H9 (cell line): ENCODE measurements at regions not wholly inside any gene's neighbourhood (a gene's known extent, or its start where the extent isn't known, plus 50 kb on each side); places are given as distances from the start of the nearest gene placed in this dataset.

Source experiments
- DNase-seq: peaks from one replicate; pipeline ENCODE4 v3.0.0-alpha.2; 2017
- H2AFZ ChIP-seq: one replicate; pipeline ENCODE4 v1.6.1; 2013; ENCODE audit warnings: mild to moderate bottlenecking, low read length, control low read depth, moderate library complexity
- H2AK5ac ChIP-seq: 2 replicates; pipeline ENCODE4 v1.6.1; 2013; ENCODE audit warnings: low read length, control low read depth, mixed read lengths; ENCODE audit not compliant: insufficient read length
- H2BK120ac ChIP-seq: one replicate; pipeline ENCODE4 v1.6.1; 2013; ENCODE audit warnings: low read depth, mild to moderate bottlenecking, low read length, control low read depth, inconsistent platforms; ENCODE audit not compliant: poor library complexity, severe bottlenecking
- H2BK12ac ChIP-seq: 2 replicates; pipeline ENCODE4 v1.6.1; 2013; ENCODE audit warnings: low read length, control low read depth, mixed read lengths, low read depth; ENCODE audit not compliant: insufficient read length
- H2BK15ac ChIP-seq: 2 replicates; pipeline ENCODE4 v1.6.1; 2013; ENCODE audit warnings: low read depth, low read length, control low read depth
- H2BK20ac ChIP-seq: one replicate; pipeline ENCODE4 v1.6.1; 2013; ENCODE audit warnings: low read depth, mild to moderate bottlenecking, low read length, control low read depth, inconsistent platforms; ENCODE audit not compliant: poor library complexity, severe bottlenecking
- H2BK5ac ChIP-seq: 2 replicates; pipeline ENCODE4 v1.6.1; 2013; ENCODE audit warnings: low read length, control low read depth, mixed read lengths; ENCODE audit not compliant: insufficient read length
- H3K14ac ChIP-seq: 2 replicates; pipeline ENCODE4 v1.6.1; 2013; ENCODE audit warnings: low read length, control low read depth; ENCODE audit not compliant: insufficient read depth
- H3K18ac ChIP-seq: 2 replicates; pipeline ENCODE4 v1.6.1; 2013; ENCODE audit warnings: low read depth, mild to moderate bottlenecking, mixed read lengths, low read length, control low read depth; ENCODE audit not compliant: insufficient read length
- H3K23ac ChIP-seq: 2 replicates; pipeline ENCODE4 v1.6.1; 2013; ENCODE audit warnings: low read length, control low read depth, mixed read lengths, low read depth; ENCODE audit not compliant: insufficient read length
- H3K23me2 ChIP-seq: 2 replicates; pipeline ENCODE4 v1.6.1; 2013; ENCODE audit warnings: low read depth, mild to moderate bottlenecking, mixed read lengths, low read length, control low read depth; ENCODE audit not compliant: insufficient read length, poor library complexity, severe bottlenecking
- H3K27ac ChIP-seq: 2 replicates; pipeline ENCODE4 v1.5.1; 2013; ENCODE audit warnings: low read length, control low read depth, mixed read lengths, low read depth; ENCODE audit not compliant: insufficient read length
- H3K27me3 ChIP-seq: 2 replicates; pipeline ENCODE4 v1.6.1; 2013; ENCODE audit warnings: low read length, control low read depth, inconsistent platforms; ENCODE audit not compliant: insufficient read depth
- H3K4ac ChIP-seq: 2 replicates; pipeline ENCODE4 v1.6.1; 2013; ENCODE audit warnings: low read depth, mild to moderate bottlenecking, control low read depth, inconsistent platforms, low read length, moderate library complexity
- H3K4me1 ChIP-seq: 2 replicates; pipeline ENCODE4 v1.6.1; 2013; ENCODE audit warnings: low read length, control low read depth, inconsistent platforms; ENCODE audit not compliant: insufficient read depth
- H3K4me2 ChIP-seq: 2 replicates; pipeline ENCODE4 v1.6.1; 2013; ENCODE audit warnings: low read length, control low read depth, mixed read lengths; ENCODE audit not compliant: insufficient read length, insufficient read depth
- H3K56ac ChIP-seq: 2 replicates; pipeline ENCODE4 v1.6.1; 2013; ENCODE audit warnings: low read depth, mild to moderate bottlenecking, mixed read lengths, low read length, control low read depth; ENCODE audit not compliant: insufficient read length
- H3K79me1 ChIP-seq: 2 replicates; pipeline ENCODE4 v1.6.1; 2013; ENCODE audit warnings: low read depth, mild to moderate bottlenecking, moderate library complexity, low read length, control low read depth, inconsistent platforms; ENCODE audit not compliant: insufficient read depth, poor library complexity, severe bottlenecking
- H3K79me2 ChIP-seq: 2 replicates; pipeline ENCODE4 v1.6.1; 2013; ENCODE audit warnings: low read length, control low read depth, inconsistent platforms; ENCODE audit not compliant: insufficient read depth
- H3K9ac ChIP-seq: 2 replicates; pipeline ENCODE4 v1.6.1; 2013; ENCODE audit warnings: low read length, control low read depth, mixed read lengths; ENCODE audit not compliant: insufficient read length; ENCODE audit errors: extremely low read depth
- H3K9me3 ChIP-seq: one replicate; pipeline ENCODE4 v1.6.1; 2013; ENCODE audit warnings: low read depth, low read length, inconsistent platforms; ENCODE audit not compliant: control insufficient read depth
- H3T11ph ChIP-seq: one replicate; pipeline ENCODE4 v1.6.1; 2013; ENCODE audit warnings: mild to moderate bottlenecking, low read length, control low read depth, inconsistent platforms
- H4K20me1 ChIP-seq: one replicate; pipeline ENCODE4 v1.6.1; 2013; ENCODE audit not compliant: control insufficient read depth, insufficient read length, insufficient read depth
- H4K5ac ChIP-seq: 2 replicates; pipeline ENCODE4 v1.6.1; 2013; ENCODE audit warnings: low read depth, mild to moderate bottlenecking, mixed read lengths, low read length, control low read depth; ENCODE audit not compliant: insufficient read length
- H4K8ac ChIP-seq: replicated peaks from 2 replicates; pipeline ENCODE4 v1.6.1; 2013; ENCODE audit warnings: low read length, control low read depth, mixed read lengths, low read depth; ENCODE audit not compliant: insufficient read length
- H4K91ac ChIP-seq: 2 replicates; pipeline ENCODE4 v1.6.1; 2013; ENCODE audit warnings: low read depth, mild to moderate bottlenecking, moderate library complexity, mixed read lengths, low read length, control low read depth; ENCODE audit not compliant: insufficient read length
- H3K27ac Mint-ChIP-seq, 3 experiments: 2 replicates in 2 of 3; 3 replicates in 1 of 3; pipeline ENCODE4 v1.8.0; 2020 to 2021; ENCODE audit warnings: mixed read lengths in 3 of 3, mild to moderate bottlenecking in 1 of 3, moderate library complexity in 1 of 3
- H3K27me3 Mint-ChIP-seq: 2 replicates; pipeline ENCODE4 v1.8.0; 2021; ENCODE audit warnings: low read depth, mild to moderate bottlenecking, moderate library complexity, mixed read lengths
- H3K36me3 Mint-ChIP-seq, 3 experiments: 2 replicates in 2 of 3; 3 replicates in 1 of 3; pipeline ENCODE4 v1.8.0; 2020 to 2021; ENCODE audit warnings: low read depth in 3 of 3, mixed read lengths in 3 of 3; ENCODE audit not compliant: insufficient read depth in 1 of 3
- H3K4me1 Mint-ChIP-seq, 2 experiments: 2 replicates each; pipeline ENCODE4 v1.8.0; 2020; ENCODE audit warnings: mixed read lengths in 2 of 2
- H3K4me3 Mint-ChIP-seq, 2 experiments: 2 replicates in 1 of 2; 3 replicates in 1 of 2; pipeline ENCODE4 v1.8.0; 2020 to 2021; ENCODE audit warnings: mild to moderate bottlenecking in 2 of 2, mixed read lengths in 2 of 2, moderate library complexity in 1 of 2
- H3K9me3 Mint-ChIP-seq, 2 experiments: 2 replicates in 1 of 2; 3 replicates in 1 of 2; pipeline ENCODE4 v1.8.0; 2020; ENCODE audit warnings: mild to moderate bottlenecking in 2 of 2, mixed read lengths in 2 of 2, moderate library complexity in 1 of 2
- CTCF ChIP-seq: fragments of 200-600 bp; sonication (generic); conservative IDR thresholded peaks from 3 replicates; pipeline ENCODE4 v1.8.0; 2021; ENCODE audit warnings: antibody characterized with exemption, mild to moderate bottlenecking

- H3K27me3 Mint-ChIP-seq = no peaks in the 10 kb centered on the region; the same call in 1 of the 2 replicates
- no peak overlapping the region for H3K4ac ChIP-seq
- no peak overlapping the region for H2BK120ac ChIP-seq
- H3K4me2 ChIP-seq = no peak overlapping the region
- H4K5ac ChIP-seq = no peak overlapping the region
- no peak overlapping the region for H4K8ac ChIP-seq
- no peaks in the 10 kb centered on the region for H4K20me1 ChIP-seq
- peaks cover 0 to 2% (median 0%) of the 10 kb centered on the region in 3 experiments; a peak in 1 of 7 replicates for H3K36me3 Mint-ChIP-seq
- H2BK5ac ChIP-seq = no peak overlapping the region
- H3K79me1 ChIP-seq = no peaks in the 10 kb centered on the region
- H2BK15ac ChIP-seq = no peak overlapping the region
- H3K27ac Mint-ChIP-seq = no peak overlapping the region
- no peak overlapping the region for H3K18ac ChIP-seq
- H3K14ac ChIP-seq = no peak overlapping the region
- TF ChIP-seq CTCF = no peak
- no peak overlapping the region for H2BK12ac ChIP-seq
- no peaks in the 10 kb centered on the region for H3K9me3 ChIP-seq
- H3T11ph ChIP-seq = no peak overlapping the region
- no peak overlapping the region for H3K56ac ChIP-seq
- H3K4me1 Mint-ChIP-seq = peaks cover 20 to 25% of the 10 kb centered on the region in 2 experiments
- H3K23me2 ChIP-seq = no peaks in the 10 kb centered on the region
- H4K91ac ChIP-seq = no peak overlapping the region
- no peaks in the 10 kb centered on the region for H3K27me3 ChIP-seq
- no peak overlapping the region for H3K9ac ChIP-seq
- H3K23ac ChIP-seq = no peak overlapping the region
- no peaks in the 10 kb centered on the region for H3K9me3 Mint-ChIP-seq
- H3K4me3 Mint-ChIP-seq = no peak overlapping the region
- H2AK5ac ChIP-seq = no peak overlapping the region
- no peak for DNase-seq
- H2BK20ac ChIP-seq = no peak overlapping the region
- no peaks in the 10 kb centered on the region for H3K79me2 ChIP-seq
- H3K4me1 ChIP-seq = no peaks in the 10 kb centered on the region
- H3K27ac ChIP-seq = no peak overlapping the region
- H2AFZ ChIP-seq = no peak overlapping the region
Measured at GRCh38 chr14:65915125-65915524, 502.6 kb downstream of the FUT8 start.
